ENCODE measurements at regions not wholly inside any gene's neighbourhood (a gene's known extent, or its start where the extent isn't known, plus 50 kb on each side); places are given as distances from the start of the nearest gene placed in this dataset.

- no peak for DNase-seq
These were observed 418.2 kb downstream of the KLF12 start for GRCh38 chr13:73715911-73716510.

- DNase-seq: no peak
These were observed 418.9 kb downstream of the KLF12 start for GRCh38 chr13:73715114-73715910.

- DNase-seq: no peak
These were observed 419.7 kb downstream of the KLF12 start for GRCh38 chr13:73714522-73714921.

- peak in 18 of 51 donors; percentile 1 to 60 (median 17) for DNase-seq
These were observed 425.7 kb downstream of the KLF12 start for GRCh38 chr13:73708393-73708985.

GRCh38 chr13:73704587-73704986 is 429.6 kb downstream of the KLF12 start:
- DNase-seq: no peak

- DNase-seq: no peak
These were observed 430.6 kb downstream of the KLF12 start for GRCh38 chr13:73703606-73704005.

GRCh38 chr13:73702419-73703071 is 431.7 kb downstream of the KLF12 start:
- no peak for DNase-seq

GRCh38 chr13:73701160-73701559 is 433.0 kb downstream of the KLF12 start:
- DNase-seq: no peak

GRCh38 chr13:73698859-73699258 is 435.3 kb downstream of the KLF12 start:
- no peak for DNase-seq

GRCh38 chr13:73697166-73697565 is 437.0 kb downstream of the KLF12 start:
- DNase-seq: no peak

- no peak for DNase-seq
These were observed 437.5 kb downstream of the KLF12 start for GRCh38 chr13:73696713-73697112.

- no peak for DNase-seq
These were observed 437.9 kb downstream of the KLF12 start for GRCh38 chr13:73696271-73696670.

GRCh38 chr13:73695325-73695724 is 438.9 kb downstream of the KLF12 start:
- DNase-seq: no peak

GRCh38 chr13:73693215-73693614 is 441.0 kb downstream of the KLF12 start:
- DNase-seq: no peak

GRCh38 chr13:73691891-73692290 is 442.3 kb downstream of the KLF12 start:
- no peak for DNase-seq

GRCh38 chr13:73687929-73688328 is 446.3 kb downstream of the KLF12 start:
- no peak for DNase-seq

- DNase-seq: no peak
These were observed 447.1 kb downstream of the KLF12 start for GRCh38 chr13:73687087-73687486.

- DNase-seq: no peak
These were observed 449.5 kb downstream of the KLF12 start for GRCh38 chr13:73684750-73685149.

GRCh38 chr13:73684286-73684685 is 449.9 kb downstream of the KLF12 start:
- no peak for DNase-seq

- DNase-seq: no peak
These were observed 450.5 kb downstream of the KLF12 start for GRCh38 chr13:73683746-73684145.

GRCh38 chr13:73681779-73682178 is 452.4 kb downstream of the KLF12 start:
- DNase-seq: no peak

- DNase-seq: no peak
These were observed 453.2 kb downstream of the KLF12 start for GRCh38 chr13:73681015-73681414.
